ENCODE measurements at regions not wholly inside any gene's neighbourhood (a gene's known extent, or its start where the extent isn't known, plus 50 kb on each side); places are given as distances from the start of the nearest gene placed in this dataset.

DNA sequence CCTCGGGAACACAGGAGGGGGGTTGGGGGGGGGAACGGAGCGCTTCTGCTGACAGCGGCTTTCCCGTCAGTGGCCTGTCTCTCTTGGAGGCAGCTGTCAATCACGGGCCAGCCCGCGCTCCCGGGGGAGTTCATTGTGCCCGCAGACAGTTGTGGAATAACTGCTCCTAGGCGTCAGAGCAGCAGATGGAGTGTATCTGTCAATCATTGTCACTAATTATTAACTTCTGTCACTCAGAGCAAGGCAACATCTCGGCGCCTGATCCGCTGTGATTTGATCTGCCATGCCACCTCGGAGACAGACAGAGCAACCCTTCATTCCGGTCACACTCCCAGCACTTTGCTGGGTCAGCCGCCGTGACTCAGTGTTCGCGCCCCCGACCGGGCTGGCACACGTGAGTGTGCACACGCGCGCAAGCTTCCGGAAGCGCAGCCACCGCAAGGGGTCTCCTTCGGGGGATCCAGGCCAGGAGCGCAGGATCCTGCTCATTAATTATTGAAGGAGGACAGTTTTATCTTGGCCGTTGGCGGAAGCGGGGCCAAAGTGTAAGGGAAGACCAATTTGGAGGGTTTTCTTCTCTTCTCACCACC is 75.8 kb downstream of the RRAGC start:
- H3K27me3 ChIP-seq (ENCODE audit: insufficient read depth, poor library complexity, severe bottlenecking): peaks cover 5% of the 10 kb centered on the region

DNA sequence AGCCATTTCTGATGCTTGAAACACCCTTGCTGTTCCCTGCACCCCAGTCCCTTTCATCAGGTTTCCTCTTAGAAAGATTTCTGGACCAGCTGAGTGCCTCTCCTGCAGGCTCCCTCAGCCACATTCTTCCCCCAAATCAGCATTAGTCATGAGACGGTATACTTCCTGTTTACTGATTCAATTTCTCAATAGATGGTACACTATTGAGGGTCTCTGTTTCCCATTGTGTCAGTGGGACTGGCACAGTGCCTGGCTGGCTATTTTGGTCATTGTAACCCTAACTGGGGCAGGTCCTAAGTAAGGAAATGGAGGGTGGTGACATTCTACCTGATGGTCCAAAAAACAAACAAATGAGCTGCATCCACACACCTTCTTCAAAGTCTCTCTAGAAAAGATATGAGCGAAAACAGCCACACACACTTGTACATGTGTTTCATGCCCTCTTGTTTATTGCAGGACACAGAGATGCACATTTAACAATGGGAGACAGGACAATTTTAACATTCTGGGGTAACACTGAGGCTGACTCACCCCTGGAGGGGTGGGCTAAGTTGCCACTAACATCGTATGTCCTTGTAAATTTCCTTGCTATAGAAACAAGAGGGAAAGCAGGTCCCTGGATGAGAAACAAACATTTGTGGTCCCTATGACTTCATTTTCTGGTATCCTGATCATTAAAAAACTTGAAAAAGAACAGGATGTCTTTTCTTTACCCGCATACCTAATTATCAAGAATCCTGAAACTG is 77.5 kb downstream of the RRAGC start:
- H3K4me3 ChIP-seq (replicated peaks; ENCODE audit: insufficient read depth, low read length): no peak overlapping the region
- no peak for DNase-seq (ENCODE audit: low read depth in 1 of 2, low spot score in 1 of 2)
- TF ChIP-seq, protein P1, sequence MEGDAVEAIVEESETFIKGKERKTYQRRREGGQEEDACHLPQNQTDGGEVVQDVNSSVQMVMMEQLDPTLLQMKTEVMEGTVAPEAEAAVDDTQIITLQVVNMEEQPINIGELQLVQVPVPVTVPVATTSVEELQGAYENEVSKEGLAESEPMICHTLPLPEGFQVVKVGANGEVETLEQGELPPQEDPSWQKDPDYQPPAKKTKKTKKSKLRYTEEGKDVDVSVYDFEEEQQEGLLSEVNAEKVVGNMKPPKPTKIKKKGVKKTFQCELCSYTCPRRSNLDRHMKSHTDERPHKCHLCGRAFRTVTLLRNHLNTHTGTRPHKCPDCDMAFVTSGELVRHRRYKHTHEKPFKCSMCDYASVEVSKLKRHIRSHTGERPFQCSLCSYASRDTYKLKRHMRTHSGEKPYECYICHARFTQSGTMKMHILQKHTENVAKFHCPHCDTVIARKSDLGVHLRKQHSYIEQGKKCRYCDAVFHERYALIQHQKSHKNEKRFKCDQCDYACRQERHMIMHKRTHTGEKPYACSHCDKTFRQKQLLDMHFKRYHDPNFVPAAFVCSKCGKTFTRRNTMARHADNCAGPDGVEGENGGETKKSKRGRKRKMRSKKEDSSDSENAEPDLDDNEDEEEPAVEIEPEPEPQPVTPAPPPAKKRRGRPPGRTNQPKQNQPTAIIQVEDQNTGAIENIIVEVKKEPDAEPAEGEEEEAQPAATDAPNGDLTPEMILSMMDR (IDR thresholded peaks at IDR 0.05; ENCODE audit: insufficient read depth, low read length): no peak
- TF ChIP-seq POLR2AphosphoS5 (IDR thresholded peaks at IDR 0.05; ENCODE audit: low read depth) (no peak), GABPA (IDR thresholded peaks at IDR 0.05; ENCODE audit: low read depth) (no peak), SPI1 (IDR thresholded peaks at IDR 0.05; ENCODE audit: borderline replicate concordance, low read depth) (no peak)
- TF ChIP-seq, protein P2, sequence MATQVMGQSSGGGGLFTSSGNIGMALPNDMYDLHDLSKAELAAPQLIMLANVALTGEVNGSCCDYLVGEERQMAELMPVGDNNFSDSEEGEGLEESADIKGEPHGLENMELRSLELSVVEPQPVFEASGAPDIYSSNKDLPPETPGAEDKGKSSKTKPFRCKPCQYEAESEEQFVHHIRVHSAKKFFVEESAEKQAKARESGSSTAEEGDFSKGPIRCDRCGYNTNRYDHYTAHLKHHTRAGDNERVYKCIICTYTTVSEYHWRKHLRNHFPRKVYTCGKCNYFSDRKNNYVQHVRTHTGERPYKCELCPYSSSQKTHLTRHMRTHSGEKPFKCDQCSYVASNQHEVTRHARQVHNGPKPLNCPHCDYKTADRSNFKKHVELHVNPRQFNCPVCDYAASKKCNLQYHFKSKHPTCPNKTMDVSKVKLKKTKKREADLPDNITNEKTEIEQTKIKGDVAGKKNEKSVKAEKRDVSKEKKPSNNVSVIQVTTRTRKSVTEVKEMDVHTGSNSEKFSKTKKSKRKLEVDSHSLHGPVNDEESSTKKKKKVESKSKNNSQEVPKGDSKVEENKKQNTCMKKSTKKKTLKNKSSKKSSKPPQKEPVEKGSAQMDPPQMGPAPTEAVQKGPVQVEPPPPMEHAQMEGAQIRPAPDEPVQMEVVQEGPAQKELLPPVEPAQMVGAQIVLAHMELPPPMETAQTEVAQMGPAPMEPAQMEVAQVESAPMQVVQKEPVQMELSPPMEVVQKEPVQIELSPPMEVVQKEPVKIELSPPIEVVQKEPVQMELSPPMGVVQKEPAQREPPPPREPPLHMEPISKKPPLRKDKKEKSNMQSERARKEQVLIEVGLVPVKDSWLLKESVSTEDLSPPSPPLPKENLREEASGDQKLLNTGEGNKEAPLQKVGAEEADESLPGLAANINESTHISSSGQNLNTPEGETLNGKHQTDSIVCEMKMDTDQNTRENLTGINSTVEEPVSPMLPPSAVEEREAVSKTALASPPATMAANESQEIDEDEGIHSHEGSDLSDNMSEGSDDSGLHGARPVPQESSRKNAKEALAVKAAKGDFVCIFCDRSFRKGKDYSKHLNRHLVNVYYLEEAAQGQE (IDR thresholded peaks at IDR 0.05; ENCODE audit: insufficient replicate concordance, low read depth): no peak
- peaks cover 8% of the 10 kb centered on the region for H3K27me3 ChIP-seq (ENCODE audit: insufficient read depth, poor library complexity, severe bottlenecking)
- no peak overlapping the region for H3K27ac ChIP-seq (replicated peaks)

More for the DNA sequence above, 75.8 kb downstream of the RRAGC start:
- Histone ChIP-seq H3K4me3 (replicated peaks; ENCODE audit: insufficient read depth, low read length) (no peak overlapping the region), H3K27ac (replicated peaks) (no peak overlapping the region)
- TF ChIP-seq POLR2AphosphoS5 (IDR thresholded peaks at IDR 0.05; ENCODE audit: low read depth) (no peak), GABPA (IDR thresholded peaks at IDR 0.05; ENCODE audit: low read depth) (no peak), SPI1 (IDR thresholded peaks at IDR 0.05; ENCODE audit: borderline replicate concordance, low read depth) (no peak)
- TF ChIP-seq, protein P1 (IDR thresholded peaks at IDR 0.05; ENCODE audit: insufficient read depth, low read length): no peak
- TF ChIP-seq, protein P2 (IDR thresholded peaks at IDR 0.05; ENCODE audit: insufficient replicate concordance, low read depth): no peak
- DNase-seq (ENCODE audit: low read depth in 1 of 2, low spot score in 1 of 2): no peak

DNA sequence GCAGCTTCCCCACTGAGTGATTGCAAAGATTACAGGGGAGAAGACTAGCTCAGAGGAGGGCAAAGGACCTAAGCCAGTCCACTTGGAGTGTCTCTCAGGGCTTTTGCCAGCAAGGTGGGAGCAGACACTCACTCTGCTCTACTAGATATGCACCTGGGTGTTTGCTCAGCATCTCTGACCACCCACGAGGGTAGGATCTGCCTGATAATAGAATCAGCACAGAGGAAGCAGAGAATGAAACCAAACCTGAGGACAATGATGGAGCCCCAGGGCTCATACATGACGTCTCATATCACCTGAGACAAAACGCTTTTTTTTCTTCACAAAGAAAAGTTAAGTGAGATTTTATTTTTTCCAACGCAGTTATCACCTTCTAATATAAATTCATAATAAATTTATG is 79.4 kb downstream of the RRAGC start:
- TF ChIP-seq SPI1 (IDR thresholded peaks at IDR 0.05; ENCODE audit: borderline replicate concordance, low read depth): no peak
- no peak for TF ChIP-seq POLR2AphosphoS5 (IDR thresholded peaks at IDR 0.05; ENCODE audit: low read depth)
- TF ChIP-seq, protein P1 (IDR thresholded peaks at IDR 0.05; ENCODE audit: insufficient read depth, low read length): no peak

More for the DNA sequence above, 79.4 kb downstream of the RRAGC start:
- H3K27ac ChIP-seq (replicated peaks): no peak overlapping the region
- DNase-seq (ENCODE audit: low read depth in 1 of 2, low spot score in 1 of 2): no peak
- peaks cover 8% of the 10 kb centered on the region for H3K27me3 ChIP-seq (ENCODE audit: insufficient read depth, poor library complexity, severe bottlenecking)
- H3K4me3 ChIP-seq (replicated peaks; ENCODE audit: insufficient read depth, low read length): no peak overlapping the region

Data from HL-60 (cell line).